DMS114 treated with DMSO at 0.1 percent for 48 hours (cell line): ENCODE measurements at regions not wholly inside any gene's neighbourhood (a gene's known extent, or its start where the extent isn't known, plus 50 kb on each side); places are given as distances from the start of the nearest gene placed in this dataset.
A peak's percentile ranks its signal among the peaks of the same experiment; 100 is the strongest.

ENCODE experiments used
- DNase-seq: peaks from one replicate; lab custom pipeline; 2025; ENCODE audit not compliant: unreplicated experiment; lab: John Stamatoyannopoulos, UW

- DNase-seq, result no peak
These were observed 748.8 kb downstream of the C12orf50 start for GRCh38 chr12:87280356-87280755.

GRCh38 chr12:87274594-87275245 lies 754.5 kb downstream of the C12orf50 start:
- peak; percentile 27 for DNase-seq

GRCh38 chr12:87272851-87273250 lies 756.4 kb downstream of the C12orf50 start:
- no peak for DNase-seq

- no peak for DNase-seq
These were observed 758.3 kb downstream of the C12orf50 start for GRCh38 chr12:87270919-87271318.

GRCh38 chr12:87266305-87266704 lies 762.9 kb downstream of the C12orf50 start:
- no peak for DNase-seq

GRCh38 chr12:87259391-87259790 lies 769.8 kb downstream of the C12orf50 start:
- no peak for DNase-seq

GRCh38 chr12:87254381-87255030 lies 774.7 kb downstream of the C12orf50 start:
- DNase-seq, result no peak

GRCh38 chr12:87253157-87253556 lies 776.0 kb downstream of the C12orf50 start:
- DNase-seq, result no peak

- DNase-seq, result no peak
These were observed 782.5 kb downstream of the C12orf50 start for GRCh38 chr12:87246726-87247125.

GRCh38 chr12:87238466-87238865 lies 790.7 kb downstream of the C12orf50 start:
- no peak for DNase-seq

GRCh38 chr12:87234898-87235297 lies 794.3 kb downstream of the C12orf50 start:
- no peak for DNase-seq

GRCh38 chr12:87233671-87234070 lies 795.5 kb downstream of the C12orf50 start:
- DNase-seq, result no peak

GRCh38 chr12:87231818-87232217 lies 797.4 kb downstream of the C12orf50 start:
- DNase-seq, result no peak

- no peak for DNase-seq
These were observed 798.8 kb downstream of the C12orf50 start for GRCh38 chr12:87230441-87230840.

GRCh38 chr12:87227162-87227561 lies 802.0 kb downstream of the C12orf50 start:
- DNase-seq, result no peak

GRCh38 chr12:87217491-87217890 lies 811.7 kb downstream of the C12orf50 start:
- peak; percentile 21 for DNase-seq

GRCh38 chr12:87216436-87216835 lies 812.8 kb downstream of the C12orf50 start:
- DNase-seq, result peak; percentile 58

- no peak for DNase-seq
These were observed 827.0 kb downstream of the C12orf50 start for GRCh38 chr12:87202189-87202588.

- DNase-seq, result no peak
These were observed 827.6 kb downstream of the C12orf50 start for GRCh38 chr12:87201598-87201997.

- no peak for DNase-seq
These were observed 828.8 kb downstream of the C12orf50 start for GRCh38 chr12:87200289-87200979.

GRCh38 chr12:87198181-87198580 lies 831.0 kb downstream of the C12orf50 start:
- no peak for DNase-seq

GRCh38 chr12:87196321-87196720 lies 832.9 kb downstream of the C12orf50 start:
- DNase-seq, result no peak
